A673 (cell line): ENCODE measurements at regions not wholly inside any gene's neighbourhood (a gene's known extent, or its start where the extent isn't known, plus 50 kb on each side); places are given as distances from the start of the nearest gene placed in this dataset.

ENCODE experiments used
- BruUV-seq: library from RNA; stranded (reverse); fragments of 400-500 nt; replicated peaks from 2 replicates; lab custom pipeline; 2021; lab: Mats Ljungman, UMichigan
- CTCF ChIA-PET: fragments of 300-600 bp; sonication (Branson Sonifier 250); formaldehyde crosslinking; loops from one replicate; lab custom pipeline; 2022; ENCODE audit warnings: antibody characterized with exemption; lab: Charles Lee
- POLR2A ChIA-PET: fragments of 300-600 bp; sonication (Branson Sonifier 250); formaldehyde crosslinking; loops from one replicate; lab custom pipeline; 2022; ENCODE audit warnings: antibody characterized with exemption; ENCODE audit not compliant: low non-redundant PET; lab: Charles Lee
- DNase-seq: peaks from one replicate; pipeline ENCODE4 v3.0.0-alpha.2; 2015; ENCODE audit warnings: low spot score
- H3K27ac ChIP-seq: fragments of 200-600 bp; sonication (generic); 2 replicates; pipeline ENCODE4 v1.5.1; 2016; ENCODE audit warnings: mixed run types, low read depth, mild to moderate bottlenecking, mixed read lengths, antibody characterized with exemption, low read length; ENCODE audit not compliant: poor library complexity, severe bottlenecking
- H3K27me3 ChIP-seq: fragments of 200-600 bp; sonication (generic); replicated peaks from 2 replicates; pipeline ENCODE4 v1.6.1; 2017; ENCODE audit warnings: mixed run types, low read depth, mild to moderate bottlenecking, mixed read lengths, antibody characterized with exemption, low read length; ENCODE audit not compliant: insufficient read depth, poor library complexity
- H3K36me3 ChIP-seq: fragments of 200-600 bp; sonication (generic); 2 replicates; pipeline ENCODE4 v1.6.1; 2016; ENCODE audit warnings: mixed run types, mild to moderate bottlenecking, mixed read lengths, antibody characterized with exemption, low read length; ENCODE audit not compliant: insufficient read depth, poor library complexity, severe bottlenecking
- H3K4me1 ChIP-seq: fragments of 200-600 bp; sonication (generic); 2 replicates; pipeline ENCODE4 v1.6.1; 2017; ENCODE audit warnings: mixed run types, mild to moderate bottlenecking, mixed read lengths, antibody characterized with exemption, low read length; ENCODE audit not compliant: insufficient read depth, poor library complexity, severe bottlenecking
- H3K4me3 ChIP-seq: fragments of 200-600 bp; sonication (generic); 2 replicates; pipeline ENCODE4 v1.5.1; 2016; ENCODE audit warnings: low read depth, mixed run types, mild to moderate bottlenecking, mixed read lengths, low read length; ENCODE audit not compliant: poor library complexity, severe bottlenecking
- H3K9me3 ChIP-seq: fragments of 200-600 bp; sonication (generic); 2 replicates; pipeline ENCODE4 v1.6.1; 2016; ENCODE audit warnings: mixed run types, low read depth, mild to moderate bottlenecking, mixed read lengths, antibody characterized with exemption, low read length; ENCODE audit not compliant: poor library complexity, severe bottlenecking
- CTCF ChIP-seq: fragments of 300-800, 200-600 bp; sonication (generic); conservative IDR thresholded peaks from 2 replicates; pipeline ENCODE4 v1.5.1; 2017; ENCODE audit warnings: low read depth, mild to moderate bottlenecking, antibody characterized with exemption, low read length, moderate library complexity, mixed read lengths
- EZH2 ChIP-seq: fragments of 200-600 bp; sonication (generic); IDR thresholded peaks from 2 replicates; pipeline ENCODE4 v1.6.1; 2017; ENCODE audit warnings: borderline replicate concordance, low read depth, mild to moderate bottlenecking, mixed read lengths, antibody characterized with exemption, low read length; ENCODE audit not compliant: poor library complexity, severe bottlenecking
- intact Hi-C: fragments of 100-400 bp; cut with micrococcal nuclease; formaldehyde crosslinking; loops from one replicate; pipeline ENCODE4 v1.10.0; 2022; ENCODE audit not compliant: unreplicated experiment

- CTCF ChIA-PET = no interaction called here
- no peak for TF ChIP-seq CTCF
- TF ChIP-seq EZH2 = no peak
- Histone ChIP-seq H3K36me3 (no peaks in the 10 kb centered on the region), H3K4me1 (no peaks in the 10 kb centered on the region), H3K9me3 (no peaks in the 10 kb centered on the region), H3K27ac (no peak overlapping the region), H3K4me3 (no peak overlapping the region), H3K27me3 (no peaks in the 10 kb centered on the region)
- POLR2A ChIA-PET = no interaction called here
- no TSS peak for BruUV-seq
- intact Hi-C loops = no loop called here
- DNase-seq = no peak
Observed at GRCh38 chr10:128898133-128898915, 568.7 kb upstream of the MGMT start.

- H3K4me3 ChIP-seq = no peak overlapping the region
- no peaks in the 10 kb centered on the region for H3K27me3 ChIP-seq
- intact Hi-C loops = no loop called here
- BruUV-seq = no TSS peak
- TF ChIP-seq CTCF (no peak), EZH2 (no peak)
- no peak for DNase-seq
- no peaks in the 10 kb centered on the region for H3K36me3 ChIP-seq
- H3K27ac ChIP-seq = no peak overlapping the region
- CTCF ChIA-PET = no interaction called here
- no peaks in the 10 kb centered on the region for H3K4me1 ChIP-seq
- POLR2A ChIA-PET = no interaction called here
- H3K9me3 ChIP-seq = no peaks in the 10 kb centered on the region
Observed at GRCh38 chr10:128898916-128899195, 568.2 kb upstream of the MGMT start.

- CTCF ChIA-PET = no interaction called here
- H3K36me3 ChIP-seq = no peaks in the 10 kb centered on the region
- no peaks in the 10 kb centered on the region for H3K9me3 ChIP-seq
- POLR2A ChIA-PET = interaction anchor here (0.6 to 0.7 kb wide), 2 partner anchors 9 to 688 kb away, joined by 3 read pairs; no protein-coding TSS in a partner anchor
- no peak overlapping the region for H3K27ac ChIP-seq
- no TSS peak for BruUV-seq
- H3K4me3 ChIP-seq = no peak overlapping the region
- no peaks in the 10 kb centered on the region for H3K27me3 ChIP-seq
- no peak for TF ChIP-seq EZH2
- no peak for TF ChIP-seq CTCF
- DNase-seq = no peak
- intact Hi-C loops = no loop called here
- no peaks in the 10 kb centered on the region for H3K4me1 ChIP-seq
Observed at GRCh38 chr10:128900456-128900855, 566.6 kb upstream of the MGMT start.
